GM23338 (cell line): ENCODE measurements at regions not wholly inside any gene's neighbourhood (a gene's known extent, or its start where the extent isn't known, plus 50 kb on each side); places are given as distances from the start of the nearest gene placed in this dataset.

Experiments
- ATAC-seq: fragments of 200-7000 bp; cut with Tn5 transposase; 3 replicates; pipeline ENCODE4 v1.9.1; 2020
- DNase-seq: peaks from one replicate; pipeline ENCODE4 v3.0.0-alpha.2; 2015; ENCODE audit warnings: low spot score
- H2AFZ ChIP-seq: fragments of 200-600 bp; sonication (generic); 2 replicates; pipeline ENCODE4 v1.8.0; 2016; ENCODE audit warnings: antibody characterized with exemption, mild to moderate bottlenecking, moderate library complexity
- H3F3A ChIP-seq: fragments of 200-600 bp; sonication (generic); replicated peaks from 2 replicates; pipeline ENCODE4 v1.8.0; 2017; ENCODE audit warnings: antibody characterized with exemption, mixed run types, low read depth
- H3K27ac ChIP-seq: fragments of 200-600 bp; sonication (generic); 2 replicates; pipeline ENCODE4 v1.6.1; 2016; ENCODE audit warnings: low read depth
- H3K27me3 ChIP-seq: fragments of 200-600 bp; sonication (generic); 2 replicates; pipeline ENCODE4 v1.8.0; 2016; ENCODE audit warnings: mild to moderate bottlenecking, mixed run types, moderate library complexity; ENCODE audit not compliant: insufficient read depth
- H3K36me3 ChIP-seq: fragments of 200-600 bp; sonication (generic); 2 replicates; pipeline ENCODE4 v1.8.0; 2016; ENCODE audit warnings: mild to moderate bottlenecking; ENCODE audit not compliant: insufficient read depth
- H3K4me1 ChIP-seq: fragments of 200-600 bp; sonication (generic); 2 replicates; pipeline ENCODE4 v1.8.0; 2016; ENCODE audit warnings: mild to moderate bottlenecking, moderate library complexity; ENCODE audit not compliant: insufficient read depth
- H3K4me2 ChIP-seq: fragments of 200-600 bp; sonication (generic); 2 replicates; pipeline ENCODE4 v1.7.1; 2017; ENCODE audit warnings: mixed run types
- H3K4me3 ChIP-seq: fragments of 200-600 bp; sonication (generic); 2 replicates; pipeline ENCODE4 v1.6.1; 2016; ENCODE audit warnings: mixed run types
- H3K79me2 ChIP-seq: fragments of 200-600 bp; sonication (generic); replicated peaks from 2 replicates; pipeline ENCODE4 v1.8.0; 2017; ENCODE audit warnings: mild to moderate bottlenecking; ENCODE audit not compliant: insufficient read depth
- H3K9me2 ChIP-seq: fragments of 200-600 bp; sonication (generic); 2 replicates; pipeline ENCODE4 v1.8.0; 2017; ENCODE audit not compliant: insufficient read depth
- H4K20me1 ChIP-seq: fragments of 200-600 bp; sonication (generic); replicated peaks from 2 replicates; pipeline ENCODE4 v1.8.0; 2017; ENCODE audit warnings: mild to moderate bottlenecking; ENCODE audit not compliant: insufficient read depth
- H3K27ac Mint-ChIP-seq: 2 replicates; pipeline ENCODE4 v1.8.0; 2020; ENCODE audit warnings: inconsistent platforms, mild to moderate bottlenecking, moderate library complexity, mixed read lengths
- H3K27me3 Mint-ChIP-seq: 3 replicates; pipeline ENCODE4 v1.8.0; 2022; ENCODE audit warnings: low read depth, mild to moderate bottlenecking, moderate library complexity, mixed read lengths, inconsistent platforms; ENCODE audit not compliant: insufficient read depth, poor library complexity
- H3K36me3 Mint-ChIP-seq: 3 replicates; pipeline ENCODE4 v1.8.0; 2021; ENCODE audit warnings: low read depth, mild to moderate bottlenecking, inconsistent platforms, moderate library complexity, mixed read lengths
- H3K4me1 Mint-ChIP-seq: 3 replicates; pipeline ENCODE4 v1.8.0; 2020; ENCODE audit warnings: mild to moderate bottlenecking, inconsistent platforms, mixed read lengths
- H3K4me3 Mint-ChIP-seq: 3 replicates; pipeline ENCODE4 v1.8.0; 2021; ENCODE audit warnings: moderate library complexity, mild to moderate bottlenecking, inconsistent platforms, mixed read lengths
- H3K9me3 Mint-ChIP-seq: 3 replicates; pipeline ENCODE4 v1.8.0; 2020; ENCODE audit warnings: moderate library complexity, mild to moderate bottlenecking, inconsistent platforms, mixed read lengths
- CREB1 ChIP-seq: fragments of 250-450 bp; sonication (Bioruptor Pico); IDR thresholded peaks from 2 replicates; pipeline ENCODE4 v1.5.0; 2020; ENCODE audit warnings: low read depth, mild to moderate bottlenecking, moderate library complexity
- EZH2phosphoT487 ChIP-seq: fragments of 200-600 bp; sonication (generic); IDR thresholded peaks from one replicate; pipeline ENCODE4 v1.8.1; 2018; ENCODE audit warnings: antibody characterized with exemption; ENCODE audit not compliant: unreplicated experiment
- POLR2AphosphoS5 ChIP-seq: IDR thresholded peaks from 2 replicates; pipeline ENCODE4 v1.6.1; 2016; ENCODE audit warnings: antibody characterized with exemption, low read depth
- ZNF114 ChIP-seq: fragments of 250-450 bp; sonication (Bioruptor Pico); IDR thresholded peaks from 2 replicates; pipeline ENCODE4 v1.5.0; 2020; ENCODE audit warnings: mild to moderate bottlenecking, moderate library complexity
- TF ChIP-seq, protein P1 (sequence below): fragments of 250-450 bp; sonication (Bioruptor Pico); IDR thresholded peaks from 2 replicates; pipeline ENCODE4 v1.5.0; 2020; ENCODE audit warnings: mild to moderate bottlenecking, moderate library complexity
- TF ChIP-seq, protein P2 (sequence below): IDR thresholded peaks from 2 replicates; pipeline ENCODE4 v1.6.1; 2016; ENCODE audit warnings: antibody characterized with exemption
- TF ChIP-seq, protein P3 (sequence below), 2 experiments: fragments of 200-600 bp in 1 of 2; sonication (generic) in 1 of 2; conservative IDR thresholded peaks; 2 replicates each; pipeline versions ENCODE4 v1.5.1 to v1.6.1; 2016 to 2017; ENCODE audit warnings: antibody characterized with exemption in 2 of 2, low read depth in 2 of 2, mild to moderate bottlenecking in 2 of 2, moderate library complexity in 1 of 2
- TF ChIP-seq, protein P4 (sequence below): IDR thresholded peaks from one replicate; pipeline ENCODE4 v1.6.1; 2018; ENCODE audit warnings: antibody characterized with exemption; ENCODE audit not compliant: unreplicated experiment

DNA sequence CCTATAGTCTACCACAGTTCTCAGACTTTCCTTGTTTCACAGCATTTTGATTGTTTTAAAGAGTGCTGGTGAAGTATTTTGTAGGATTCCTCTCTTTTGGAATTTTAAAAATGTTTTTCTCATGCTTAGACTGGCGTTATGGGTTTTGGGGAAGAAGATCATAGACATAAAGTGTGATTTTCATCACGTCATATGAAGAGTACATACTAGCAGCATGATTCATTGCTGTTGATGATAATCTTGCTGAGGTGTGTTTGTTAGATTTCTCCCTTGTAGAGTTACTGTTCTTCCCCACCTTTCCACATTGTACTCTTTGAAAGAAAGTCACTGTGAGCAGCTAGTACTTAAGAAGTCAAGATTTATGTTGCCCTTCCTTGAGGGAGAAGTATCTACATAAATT is 396.1 kb upstream of the GNPDA2 start (continued):
- TF ChIP-seq, protein P1, sequence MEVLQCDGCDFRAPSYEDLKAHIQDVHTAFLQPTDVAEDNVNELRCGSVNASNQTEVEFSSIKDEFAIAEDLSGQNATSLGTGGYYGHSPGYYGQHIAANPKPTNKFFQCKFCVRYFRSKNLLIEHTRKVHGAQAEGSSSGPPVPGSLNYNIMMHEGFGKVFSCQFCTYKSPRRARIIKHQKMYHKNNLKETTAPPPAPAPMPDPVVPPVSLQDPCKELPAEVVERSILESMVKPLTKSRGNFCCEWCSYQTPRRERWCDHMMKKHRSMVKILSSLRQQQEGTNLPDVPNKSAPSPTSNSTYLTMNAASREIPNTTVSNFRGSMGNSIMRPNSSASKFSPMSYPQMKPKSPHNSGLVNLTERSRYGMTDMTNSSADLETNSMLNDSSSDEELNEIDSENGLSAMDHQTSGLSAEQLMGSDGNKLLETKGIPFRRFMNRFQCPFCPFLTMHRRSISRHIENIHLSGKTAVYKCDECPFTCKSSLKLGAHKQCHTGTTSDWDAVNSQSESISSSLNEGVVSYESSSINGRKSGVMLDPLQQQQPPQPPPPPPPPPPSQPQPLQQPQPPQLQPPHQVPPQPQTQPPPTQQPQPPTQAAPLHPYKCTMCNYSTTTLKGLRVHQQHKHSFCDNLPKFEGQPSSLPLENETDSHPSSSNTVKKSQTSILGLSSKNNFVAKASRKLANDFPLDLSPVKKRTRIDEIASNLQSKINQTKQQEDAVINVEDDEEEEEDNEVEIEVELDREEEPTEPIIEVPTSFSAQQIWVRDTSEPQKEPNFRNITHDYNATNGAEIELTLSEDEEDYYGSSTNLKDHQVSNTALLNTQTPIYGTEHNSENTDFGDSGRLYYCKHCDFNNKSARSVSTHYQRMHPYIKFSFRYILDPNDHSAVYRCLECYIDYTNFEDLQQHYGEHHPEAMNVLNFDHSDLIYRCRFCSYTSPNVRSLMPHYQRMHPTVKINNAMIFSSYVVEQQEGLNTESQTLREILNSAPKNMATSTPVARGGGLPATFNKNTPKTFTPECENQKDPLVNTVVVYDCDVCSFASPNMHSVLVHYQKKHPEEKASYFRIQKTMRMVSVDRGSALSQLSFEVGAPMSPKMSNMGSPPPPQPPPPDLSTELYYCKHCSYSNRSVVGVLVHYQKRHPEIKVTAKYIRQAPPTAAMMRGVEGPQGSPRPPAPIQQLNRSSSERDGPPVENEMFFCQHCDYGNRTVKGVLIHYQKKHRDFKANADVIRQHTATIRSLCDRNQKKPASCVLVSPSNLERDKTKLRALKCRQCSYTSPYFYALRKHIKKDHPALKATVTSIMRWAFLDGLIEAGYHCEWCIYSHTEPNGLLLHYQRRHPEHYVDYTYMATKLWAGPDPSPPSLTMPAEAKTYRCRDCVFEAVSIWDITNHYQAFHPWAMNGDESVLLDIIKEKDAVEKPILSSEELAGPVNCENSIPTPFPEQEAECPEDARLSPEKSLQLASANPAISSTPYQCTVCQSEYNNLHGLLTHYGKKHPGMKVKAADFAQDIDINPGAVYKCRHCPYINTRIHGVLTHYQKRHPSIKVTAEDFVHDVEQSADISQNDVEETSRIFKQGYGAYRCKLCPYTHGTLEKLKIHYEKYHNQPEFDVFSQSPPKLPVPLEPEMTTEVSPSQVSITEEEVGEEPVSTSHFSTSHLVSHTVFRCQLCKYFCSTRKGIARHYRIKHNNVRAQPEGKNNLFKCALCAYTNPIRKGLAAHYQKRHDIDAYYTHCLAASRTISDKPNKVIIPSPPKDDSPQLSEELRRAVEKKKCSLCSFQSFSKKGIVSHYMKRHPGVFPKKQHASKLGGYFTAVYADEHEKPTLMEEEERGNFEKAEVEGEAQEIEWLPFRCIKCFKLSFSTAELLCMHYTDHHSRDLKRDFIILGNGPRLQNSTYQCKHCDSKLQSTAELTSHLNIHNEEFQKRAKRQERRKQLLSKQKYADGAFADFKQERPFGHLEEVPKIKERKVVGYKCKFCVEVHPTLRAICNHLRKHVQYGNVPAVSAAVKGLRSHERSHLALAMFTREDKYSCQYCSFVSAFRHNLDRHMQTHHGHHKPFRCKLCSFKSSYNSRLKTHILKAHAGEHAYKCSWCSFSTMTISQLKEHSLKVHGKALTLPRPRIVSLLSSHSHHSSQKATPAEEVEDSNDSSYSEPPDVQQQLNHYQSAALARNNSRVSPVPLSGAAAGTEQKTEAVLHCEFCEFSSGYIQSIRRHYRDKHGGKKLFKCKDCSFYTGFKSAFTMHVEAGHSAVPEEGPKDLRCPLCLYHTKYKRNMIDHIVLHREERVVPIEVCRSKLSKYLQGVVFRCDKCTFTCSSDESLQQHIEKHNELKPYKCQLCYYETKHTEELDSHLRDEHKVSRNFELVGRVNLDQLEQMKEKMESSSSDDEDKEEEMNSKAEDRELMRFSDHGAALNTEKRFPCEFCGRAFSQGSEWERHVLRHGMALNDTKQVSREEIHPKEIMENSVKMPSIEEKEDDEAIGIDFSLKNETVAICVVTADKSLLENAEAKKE (CRISPR knock-in tag) = no peak
- TF ChIP-seq ZNF114 (CRISPR knock-in tag) = no peak
- TF ChIP-seq, protein P2, sequence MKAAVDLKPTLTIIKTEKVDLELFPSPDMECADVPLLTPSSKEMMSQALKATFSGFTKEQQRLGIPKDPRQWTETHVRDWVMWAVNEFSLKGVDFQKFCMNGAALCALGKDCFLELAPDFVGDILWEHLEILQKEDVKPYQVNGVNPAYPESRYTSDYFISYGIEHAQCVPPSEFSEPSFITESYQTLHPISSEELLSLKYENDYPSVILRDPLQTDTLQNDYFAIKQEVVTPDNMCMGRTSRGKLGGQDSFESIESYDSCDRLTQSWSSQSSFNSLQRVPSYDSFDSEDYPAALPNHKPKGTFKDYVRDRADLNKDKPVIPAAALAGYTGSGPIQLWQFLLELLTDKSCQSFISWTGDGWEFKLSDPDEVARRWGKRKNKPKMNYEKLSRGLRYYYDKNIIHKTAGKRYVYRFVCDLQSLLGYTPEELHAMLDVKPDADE = no peak

- Histone ChIP-seq H3K36me3 (no peaks in the 10 kb centered on the region), H3K4me2 (no peak overlapping the region), H3K27me3 (no peaks in the 10 kb centered on the region), H3K4me1 (peaks cover 6% of the 10 kb centered on the region; the same call in 1 of the 2 replicates), H2AFZ (no peak overlapping the region), H3F3A (no peaks in the 10 kb centered on the region), H3K4me3 (no peak overlapping the region), H3K9me2 (0 out of 2 replicates have a peak, but pooled peaks cover 7% of the 10 kb centered on the region), H4K20me1 (no peaks in the 10 kb centered on the region), H3K79me2 (no peaks in the 10 kb centered on the region), H3K27ac (no peak overlapping the region)
- H3K9me3 Mint-ChIP-seq = peaks cover 70% of the 10 kb centered on the region
- ATAC-seq = no peak
- H3K4me3 Mint-ChIP-seq = no peak overlapping the region
- no peak overlapping the region for H3K27ac Mint-ChIP-seq
- no peak for DNase-seq
- H3K36me3 Mint-ChIP-seq = no peaks in the 10 kb centered on the region
- no peaks in the 10 kb centered on the region for H3K4me1 Mint-ChIP-seq
- H3K27me3 Mint-ChIP-seq = no peaks in the 10 kb centered on the region
- TF ChIP-seq CREB1 (CRISPR knock-in tag) = no peak
- no peak for TF ChIP-seq POLR2AphosphoS5
- no peak for TF ChIP-seq EZH2phosphoT487
- TF ChIP-seq, protein P3, sequence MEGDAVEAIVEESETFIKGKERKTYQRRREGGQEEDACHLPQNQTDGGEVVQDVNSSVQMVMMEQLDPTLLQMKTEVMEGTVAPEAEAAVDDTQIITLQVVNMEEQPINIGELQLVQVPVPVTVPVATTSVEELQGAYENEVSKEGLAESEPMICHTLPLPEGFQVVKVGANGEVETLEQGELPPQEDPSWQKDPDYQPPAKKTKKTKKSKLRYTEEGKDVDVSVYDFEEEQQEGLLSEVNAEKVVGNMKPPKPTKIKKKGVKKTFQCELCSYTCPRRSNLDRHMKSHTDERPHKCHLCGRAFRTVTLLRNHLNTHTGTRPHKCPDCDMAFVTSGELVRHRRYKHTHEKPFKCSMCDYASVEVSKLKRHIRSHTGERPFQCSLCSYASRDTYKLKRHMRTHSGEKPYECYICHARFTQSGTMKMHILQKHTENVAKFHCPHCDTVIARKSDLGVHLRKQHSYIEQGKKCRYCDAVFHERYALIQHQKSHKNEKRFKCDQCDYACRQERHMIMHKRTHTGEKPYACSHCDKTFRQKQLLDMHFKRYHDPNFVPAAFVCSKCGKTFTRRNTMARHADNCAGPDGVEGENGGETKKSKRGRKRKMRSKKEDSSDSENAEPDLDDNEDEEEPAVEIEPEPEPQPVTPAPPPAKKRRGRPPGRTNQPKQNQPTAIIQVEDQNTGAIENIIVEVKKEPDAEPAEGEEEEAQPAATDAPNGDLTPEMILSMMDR (conservative IDR thresholded peaks at IDR 0.05; ENCODE audit: low read depth in 2 of 2) = no peak
- TF ChIP-seq ZNF114 (CRISPR knock-in tag) = no peak
- TF ChIP-seq, protein P4, sequence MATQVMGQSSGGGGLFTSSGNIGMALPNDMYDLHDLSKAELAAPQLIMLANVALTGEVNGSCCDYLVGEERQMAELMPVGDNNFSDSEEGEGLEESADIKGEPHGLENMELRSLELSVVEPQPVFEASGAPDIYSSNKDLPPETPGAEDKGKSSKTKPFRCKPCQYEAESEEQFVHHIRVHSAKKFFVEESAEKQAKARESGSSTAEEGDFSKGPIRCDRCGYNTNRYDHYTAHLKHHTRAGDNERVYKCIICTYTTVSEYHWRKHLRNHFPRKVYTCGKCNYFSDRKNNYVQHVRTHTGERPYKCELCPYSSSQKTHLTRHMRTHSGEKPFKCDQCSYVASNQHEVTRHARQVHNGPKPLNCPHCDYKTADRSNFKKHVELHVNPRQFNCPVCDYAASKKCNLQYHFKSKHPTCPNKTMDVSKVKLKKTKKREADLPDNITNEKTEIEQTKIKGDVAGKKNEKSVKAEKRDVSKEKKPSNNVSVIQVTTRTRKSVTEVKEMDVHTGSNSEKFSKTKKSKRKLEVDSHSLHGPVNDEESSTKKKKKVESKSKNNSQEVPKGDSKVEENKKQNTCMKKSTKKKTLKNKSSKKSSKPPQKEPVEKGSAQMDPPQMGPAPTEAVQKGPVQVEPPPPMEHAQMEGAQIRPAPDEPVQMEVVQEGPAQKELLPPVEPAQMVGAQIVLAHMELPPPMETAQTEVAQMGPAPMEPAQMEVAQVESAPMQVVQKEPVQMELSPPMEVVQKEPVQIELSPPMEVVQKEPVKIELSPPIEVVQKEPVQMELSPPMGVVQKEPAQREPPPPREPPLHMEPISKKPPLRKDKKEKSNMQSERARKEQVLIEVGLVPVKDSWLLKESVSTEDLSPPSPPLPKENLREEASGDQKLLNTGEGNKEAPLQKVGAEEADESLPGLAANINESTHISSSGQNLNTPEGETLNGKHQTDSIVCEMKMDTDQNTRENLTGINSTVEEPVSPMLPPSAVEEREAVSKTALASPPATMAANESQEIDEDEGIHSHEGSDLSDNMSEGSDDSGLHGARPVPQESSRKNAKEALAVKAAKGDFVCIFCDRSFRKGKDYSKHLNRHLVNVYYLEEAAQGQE = no peak
Observed at GRCh38 chr4:45121426-45121975, 395.1 kb upstream of the GNPDA2 start.
